AG04449 (cell line): ENCODE measurements at regions not wholly inside any gene's neighbourhood (a gene's known extent, or its start where the extent isn't known, plus 50 kb on each side); places are given as distances from the start of the nearest gene placed in this dataset.

Experiments
- CTCF ChIA-PET: fragments of 350-600 bp; formaldehyde crosslinking; extraction: SDS; loops from one replicate; lab custom pipeline; 2021; ENCODE audit warnings: antibody characterized with exemption; lab: Yijun Ruan, JAX
- POLR2A ChIA-PET: fragments of 400-600, 350-600 bp; formaldehyde crosslinking; extraction: SDS; loops from one replicate; lab custom pipeline; 2020; ENCODE audit warnings: antibody characterized with exemption, inconsistent platforms; lab: Yijun Ruan, JAX
- DNase-seq: peaks from one replicate; pipeline ENCODE4 v3.0.0-alpha.2; 2010; ENCODE audit warnings: low read depth, low spot score
- H3K4me3 ChIP-seq: 2 replicates; pipeline ENCODE4 v1.5.1; 2011; ENCODE audit warnings: low read depth, mild to moderate bottlenecking, control low read depth, low read length
- CTCF ChIP-seq: IDR thresholded peaks from one replicate; pipeline ENCODE4 v1.5.1; 2011; ENCODE audit warnings: mild to moderate bottlenecking, moderate library complexity, low read length, control low read depth, inconsistent platforms; ENCODE audit not compliant: insufficient read depth; ENCODE audit errors: missing control alignments

DNA sequence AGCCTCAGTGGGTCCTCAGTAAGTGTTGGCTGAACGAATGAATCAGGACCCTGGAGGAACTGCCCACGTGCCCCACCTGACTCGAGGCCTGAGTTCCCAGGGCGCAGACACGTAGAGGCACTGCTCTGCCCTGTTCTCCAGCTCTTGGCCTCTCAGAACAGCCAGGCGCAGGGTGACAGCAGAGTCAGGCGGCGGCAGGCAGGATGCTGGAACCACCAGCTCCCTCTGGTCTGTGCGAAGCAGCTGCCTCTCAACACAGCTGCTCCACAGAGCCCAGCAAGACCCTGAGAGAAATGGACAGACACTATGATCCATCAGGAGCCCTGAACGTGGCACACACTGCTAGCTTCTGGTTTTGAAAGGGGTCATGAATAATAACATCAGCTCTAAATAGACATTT, 53.1 kb upstream of the BCO1 start:
- no peak for DNase-seq
- no peak for TF ChIP-seq CTCF
- no peak overlapping the region for H3K4me3 ChIP-seq
- ChIA-PET CTCF (interaction anchor here (3.2 kb wide), 1 partner anchor 20 kb away, joined by 13 read pairs; no protein-coding TSS in a partner anchor), POLR2A (no interaction called here)

GRCh38 chr16:81181013-81181720, 57.3 kb upstream of the BCO1 start:
- peak; percentile 82 for DNase-seq
- CTCF ChIA-PET = interaction anchor here (1.0 to 1.2 kb wide), 2 partner anchors 13 to 24 kb away, joined by 3 to 7 read pairs; no protein-coding TSS in a partner anchor
- POLR2A ChIA-PET = interaction anchor here (0.8 to 1.0 kb wide), 3 partner anchors 10 to 249 kb away, joined by 3 read pairs; no protein-coding TSS in a partner anchor
- no peak for TF ChIP-seq CTCF
- peak overlapping the region; percentile 6; the same call in 1 of the 2 replicates for H3K4me3 ChIP-seq

DNA sequence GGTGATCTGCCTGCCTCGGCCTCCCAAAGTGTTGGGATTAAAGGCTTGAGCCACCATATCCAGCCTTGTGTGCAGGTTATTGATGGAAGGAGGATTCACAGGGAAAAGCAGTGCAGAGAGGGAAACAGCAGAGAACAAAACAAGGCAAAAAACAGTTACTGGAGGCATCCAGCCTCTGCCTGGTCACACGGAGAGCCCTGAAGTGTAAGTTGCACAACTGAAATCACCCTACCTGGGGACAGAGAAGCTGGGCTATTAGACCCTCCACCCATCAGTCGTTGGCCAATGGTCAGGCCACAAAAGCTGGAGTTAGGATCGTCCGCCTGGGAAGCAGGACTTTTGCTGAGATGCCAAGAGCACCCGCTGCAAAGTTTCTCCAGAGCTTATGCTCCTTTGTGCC, 57.9 kb upstream of the BCO1 start:
- H3K4me3 ChIP-seq = no peak overlapping the region
- DNase-seq = no peak
- ChIA-PET POLR2A (interaction anchor here (0.9 to 1.0 kb wide), 2 partner anchors 10 to 24 kb away, joined by 3 read pairs; no protein-coding TSS in a partner anchor), CTCF (interaction anchor here (1.2 kb wide), 1 partner anchor 24 kb away, joined by 7 read pairs; no protein-coding TSS in a partner anchor)
- TF ChIP-seq CTCF = no peak

- H3K4me3 ChIP-seq = no peak overlapping the region
- DNase-seq = no peak
- TF ChIP-seq CTCF = no peak
- CTCF ChIA-PET = no interaction called here
- POLR2A ChIA-PET = no interaction called here
These were observed 59.3 kb upstream of the BCO1 start for GRCh38 chr16:81179219-81179618.

DNA sequence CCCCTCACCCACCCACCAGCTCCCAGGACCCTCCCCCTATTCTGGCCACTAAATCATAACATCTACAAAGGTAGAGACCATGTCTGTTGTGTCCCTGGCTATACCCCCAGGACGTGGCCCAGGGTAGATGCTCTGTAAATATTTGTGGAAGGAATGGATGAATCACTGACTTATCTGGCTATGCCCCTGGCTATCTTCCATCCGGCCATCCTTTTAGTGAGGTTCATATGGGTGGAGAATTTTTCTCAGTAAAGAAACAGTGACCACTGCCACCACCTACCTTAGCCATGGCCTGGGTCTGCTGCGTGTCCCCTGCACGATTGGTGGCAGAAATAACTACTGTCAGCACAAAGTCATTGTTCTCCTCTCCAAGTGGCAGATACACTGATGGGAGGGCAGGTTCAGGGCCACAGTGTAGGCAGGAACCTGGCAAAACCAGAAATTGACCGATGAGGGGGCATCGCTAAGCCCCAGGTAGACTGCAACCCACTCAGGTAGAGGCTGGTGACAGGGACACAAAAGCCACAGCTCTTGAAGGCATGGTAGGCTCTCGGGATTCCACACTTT, 63.1 kb upstream of the BCO1 start:
- peak; percentile 26 for DNase-seq
- POLR2A ChIA-PET = interaction anchor here (0.6 kb wide), 1 partner anchor 161 kb away, joined by 3 read pairs; no protein-coding TSS in a partner anchor
- H3K4me3 ChIP-seq = no peak overlapping the region
- CTCF ChIA-PET = interaction anchor here (1.8 kb wide), 1 partner anchor 30 kb away, joined by 4 read pairs; no protein-coding TSS in a partner anchor
- no peak for TF ChIP-seq CTCF
